ENCODE measurements at regions not wholly inside any gene's neighbourhood (a gene's known extent, or its start where the extent isn't known, plus 50 kb on each side); places are given as distances from the start of the nearest gene placed in this dataset.

- H3K4me1 ChIP-seq (ENCODE audit: control insufficient read depth, insufficient read depth, low read length), result no peaks in the 10 kb centered on the region
- no peaks in the 10 kb centered on the region for H3K36me3 ChIP-seq (ENCODE audit: control insufficient read depth, insufficient read depth, low read length, severe bottlenecking)
- no peaks in the 10 kb centered on the region for H3K27me3 ChIP-seq (replicated peaks; ENCODE audit: control insufficient read depth, insufficient read depth, low read length)
- H3K9ac ChIP-seq (ENCODE audit: low read length), result no peak overlapping the region
- H3K4me3 ChIP-seq (ENCODE audit: low read length), result no peak overlapping the region
- DNase-seq (ENCODE audit: low read depth), result no peak
- no peaks in the 10 kb centered on the region for H3K9me3 ChIP-seq (ENCODE audit: control insufficient read depth, low read length)
Observed at GRCh38 chr13:68645814-68646213, 1415.7 kb upstream of the PCDH9 start.

GRCh38 chr13:68644611-68645010, 1414.5 kb upstream of the PCDH9 start:
- no peaks in the 10 kb centered on the region for H3K9me3 ChIP-seq (ENCODE audit: control insufficient read depth, low read length)
- no peaks in the 10 kb centered on the region for H3K36me3 ChIP-seq (ENCODE audit: control insufficient read depth, insufficient read depth, low read length, severe bottlenecking)
- H3K9ac ChIP-seq (ENCODE audit: low read length), result no peak overlapping the region
- H3K27me3 ChIP-seq (replicated peaks; ENCODE audit: control insufficient read depth, insufficient read depth, low read length), result no peaks in the 10 kb centered on the region
- DNase-seq (ENCODE audit: low read depth), result no peak
- H3K4me1 ChIP-seq (ENCODE audit: control insufficient read depth, insufficient read depth, low read length), result no peaks in the 10 kb centered on the region
- no peak overlapping the region for H3K4me3 ChIP-seq (ENCODE audit: low read length)

- no peaks in the 10 kb centered on the region for H3K27me3 ChIP-seq (replicated peaks; ENCODE audit: control insufficient read depth, insufficient read depth, low read length)
- H3K9ac ChIP-seq (ENCODE audit: low read length), result no peak overlapping the region
- DNase-seq (ENCODE audit: low read depth), result no peak
- H3K4me3 ChIP-seq (ENCODE audit: low read length), result no peak overlapping the region
- H3K9me3 ChIP-seq (ENCODE audit: control insufficient read depth, low read length), result no peaks in the 10 kb centered on the region
- H3K4me1 ChIP-seq (ENCODE audit: control insufficient read depth, insufficient read depth, low read length), result no peaks in the 10 kb centered on the region
- H3K36me3 ChIP-seq (ENCODE audit: control insufficient read depth, insufficient read depth, low read length, severe bottlenecking), result no peaks in the 10 kb centered on the region
Observed at GRCh38 chr13:68636784-68637183, 1406.6 kb upstream of the PCDH9 start.

GRCh38 chr13:68628994-68629393, 1398.9 kb upstream of the PCDH9 start:
- Histone ChIP-seq H3K36me3 (ENCODE audit: control insufficient read depth, insufficient read depth, low read length, severe bottlenecking) (no peaks in the 10 kb centered on the region), H3K4me3 (ENCODE audit: low read length) (no peak overlapping the region), H3K9ac (ENCODE audit: low read length) (no peak overlapping the region), H3K4me1 (ENCODE audit: control insufficient read depth, insufficient read depth, low read length) (no peaks in the 10 kb centered on the region), H3K27me3 (replicated peaks; ENCODE audit: control insufficient read depth, insufficient read depth, low read length) (no peaks in the 10 kb centered on the region), H3K9me3 (ENCODE audit: control insufficient read depth, low read length) (no peaks in the 10 kb centered on the region)
- no peak for DNase-seq (ENCODE audit: low read depth)

- H3K27me3 ChIP-seq (replicated peaks; ENCODE audit: control insufficient read depth, insufficient read depth, low read length), result no peaks in the 10 kb centered on the region
- H3K9ac ChIP-seq (ENCODE audit: low read length), result no peak overlapping the region
- DNase-seq (ENCODE audit: low read depth), result no peak
- H3K4me1 ChIP-seq (ENCODE audit: control insufficient read depth, insufficient read depth, low read length), result no peaks in the 10 kb centered on the region
- no peak overlapping the region for H3K4me3 ChIP-seq (ENCODE audit: low read length)
- H3K9me3 ChIP-seq (ENCODE audit: control insufficient read depth, low read length), result no peaks in the 10 kb centered on the region
- no peaks in the 10 kb centered on the region for H3K36me3 ChIP-seq (ENCODE audit: control insufficient read depth, insufficient read depth, low read length, severe bottlenecking)
Observed at GRCh38 chr13:68627379-68627778, 1397.2 kb upstream of the PCDH9 start.

GRCh38 chr13:68616600-68617222, 1386.6 kb upstream of the PCDH9 start:
- H3K9me3 ChIP-seq (ENCODE audit: control insufficient read depth, low read length), result no peaks in the 10 kb centered on the region
- DNase-seq (ENCODE audit: low read depth), result no peak
- no peaks in the 10 kb centered on the region for H3K36me3 ChIP-seq (ENCODE audit: control insufficient read depth, insufficient read depth, low read length, severe bottlenecking)
- no peaks in the 10 kb centered on the region for H3K4me1 ChIP-seq (ENCODE audit: control insufficient read depth, insufficient read depth, low read length)
- no peak overlapping the region for H3K9ac ChIP-seq (ENCODE audit: low read length)
- no peak overlapping the region for H3K4me3 ChIP-seq (ENCODE audit: low read length)
- H3K27me3 ChIP-seq (replicated peaks; ENCODE audit: control insufficient read depth, insufficient read depth, low read length), result no peaks in the 10 kb centered on the region

GRCh38 chr13:68609661-68610060, 1379.5 kb upstream of the PCDH9 start:
- Histone ChIP-seq H3K4me1 (ENCODE audit: control insufficient read depth, insufficient read depth, low read length) (no peaks in the 10 kb centered on the region), H3K27me3 (replicated peaks; ENCODE audit: control insufficient read depth, insufficient read depth, low read length) (no peaks in the 10 kb centered on the region), H3K36me3 (ENCODE audit: control insufficient read depth, insufficient read depth, low read length, severe bottlenecking) (no peaks in the 10 kb centered on the region), H3K4me3 (ENCODE audit: low read length) (no peak overlapping the region), H3K9ac (ENCODE audit: low read length) (no peak overlapping the region), H3K9me3 (ENCODE audit: control insufficient read depth, low read length) (no peaks in the 10 kb centered on the region)
- DNase-seq (ENCODE audit: low read depth), result no peak

GRCh38 chr13:68608147-68608546, 1378.0 kb upstream of the PCDH9 start:
- DNase-seq (ENCODE audit: low read depth), result no peak
- H3K4me3 ChIP-seq (ENCODE audit: low read length), result no peak overlapping the region
- H3K27me3 ChIP-seq (replicated peaks; ENCODE audit: control insufficient read depth, insufficient read depth, low read length), result no peaks in the 10 kb centered on the region

GRCh38 chr13:68597641-68598040, 1367.5 kb upstream of the PCDH9 start:
- no peaks in the 10 kb centered on the region for H3K4me1 ChIP-seq (ENCODE audit: control insufficient read depth, insufficient read depth, low read length)
- H3K27me3 ChIP-seq (replicated peaks; ENCODE audit: control insufficient read depth, insufficient read depth, low read length), result no peaks in the 10 kb centered on the region
- H3K4me3 ChIP-seq (ENCODE audit: low read length), result no peak overlapping the region
- no peak overlapping the region for H3K9ac ChIP-seq (ENCODE audit: low read length)
- no peaks in the 10 kb centered on the region for H3K9me3 ChIP-seq (ENCODE audit: control insufficient read depth, low read length)
- DNase-seq (ENCODE audit: low read depth), result no peak
- no peaks in the 10 kb centered on the region for H3K36me3 ChIP-seq (ENCODE audit: control insufficient read depth, insufficient read depth, low read length, severe bottlenecking)

More at GRCh38 chr13:68608147-68608546, 1378.0 kb upstream of the PCDH9 start:
- H3K9ac ChIP-seq (ENCODE audit: low read length), result no peak overlapping the region
- no peaks in the 10 kb centered on the region for H3K4me1 ChIP-seq (ENCODE audit: control insufficient read depth, insufficient read depth, low read length)
- H3K36me3 ChIP-seq (ENCODE audit: control insufficient read depth, insufficient read depth, low read length, severe bottlenecking), result no peaks in the 10 kb centered on the region
- no peaks in the 10 kb centered on the region for H3K9me3 ChIP-seq (ENCODE audit: control insufficient read depth, low read length)

GRCh38 chr13:68588623-68589022, 1358.5 kb upstream of the PCDH9 start:
- Histone ChIP-seq H3K9ac (ENCODE audit: low read length) (no peak overlapping the region), H3K36me3 (ENCODE audit: control insufficient read depth, insufficient read depth, low read length, severe bottlenecking) (no peaks in the 10 kb centered on the region), H3K4me3 (ENCODE audit: low read length) (no peak overlapping the region), H3K9me3 (ENCODE audit: control insufficient read depth, low read length) (no peaks in the 10 kb centered on the region), H3K4me1 (ENCODE audit: control insufficient read depth, insufficient read depth, low read length) (no peaks in the 10 kb centered on the region), H3K27me3 (replicated peaks; ENCODE audit: control insufficient read depth, insufficient read depth, low read length) (no peaks in the 10 kb centered on the region)
- DNase-seq (ENCODE audit: low read depth), result no peak

GRCh38 chr13:68584776-68585175, 1354.6 kb upstream of the PCDH9 start:
- no peak for DNase-seq (ENCODE audit: low read depth)
- Histone ChIP-seq H3K9me3 (ENCODE audit: control insufficient read depth, low read length) (no peaks in the 10 kb centered on the region), H3K4me3 (ENCODE audit: low read length) (no peak overlapping the region), H3K4me1 (ENCODE audit: control insufficient read depth, insufficient read depth, low read length) (no peaks in the 10 kb centered on the region), H3K36me3 (ENCODE audit: control insufficient read depth, insufficient read depth, low read length, severe bottlenecking) (no peaks in the 10 kb centered on the region), H3K27me3 (replicated peaks; ENCODE audit: control insufficient read depth, insufficient read depth, low read length) (no peaks in the 10 kb centered on the region), H3K9ac (ENCODE audit: low read length) (no peak overlapping the region)

GRCh38 chr13:68574053-68574452, 1343.9 kb upstream of the PCDH9 start:
- H3K4me1 ChIP-seq (ENCODE audit: control insufficient read depth, insufficient read depth, low read length), result no peaks in the 10 kb centered on the region
- H3K9me3 ChIP-seq (ENCODE audit: control insufficient read depth, low read length), result no peaks in the 10 kb centered on the region
- H3K9ac ChIP-seq (ENCODE audit: low read length), result no peak overlapping the region
- H3K4me3 ChIP-seq (ENCODE audit: low read length), result no peak overlapping the region
- no peak for DNase-seq (ENCODE audit: low read depth)
- no peaks in the 10 kb centered on the region for H3K27me3 ChIP-seq (replicated peaks; ENCODE audit: control insufficient read depth, insufficient read depth, low read length)
- H3K36me3 ChIP-seq (ENCODE audit: control insufficient read depth, insufficient read depth, low read length, severe bottlenecking), result no peaks in the 10 kb centered on the region
